Natural killer cell treated with Interleukin-12 subunit alpha and Interleukin-12 subunit beta and Interleukin-15 and Interleukin-18, amount 100 ng/mL, for 72 hours (primary cell): ENCODE measurements at regions not wholly inside any gene's neighbourhood (a gene's known extent, or its start where the extent isn't known, plus 50 kb on each side); places are given as distances from the start of the nearest gene placed in this dataset.

Source experiments
- ATAC-seq, 2 donors: fragments of 150-1000 bp; cut with Tn5 transposase in 1 of 2; sonication (Bioruptor Pico), chemical (Tn5 transposase) in 1 of 2; 2 replicates each; pipeline ENCODE4 v1.10.0; 2021
- DNase-seq: peaks from one replicate; pipeline ENCODE4 v3.0.0; 2022; ENCODE audit warnings: low spot score
- H3K27ac Mint-ChIP-seq, 2 donors: 1 replicate in 1 of 2; 2 replicates in 1 of 2; pipeline ENCODE4 v1.8.0; 2022; ENCODE audit warnings: mixed read lengths in 2 of 2, mild to moderate bottlenecking in 1 of 2, moderate library complexity in 1 of 2
- H3K27me3 Mint-ChIP-seq, 2 donors: 1 replicate in 1 of 2; 2 replicates in 1 of 2; pipeline ENCODE4 v1.8.0; 2022; ENCODE audit warnings: mixed read lengths in 2 of 2
- H3K36me3 Mint-ChIP-seq: one replicate; pipeline ENCODE4 v1.8.0; 2022; ENCODE audit warnings: mixed read lengths
- H3K4me1 Mint-ChIP-seq, 2 donors: 1 replicate in 1 of 2; 2 replicates in 1 of 2; pipeline ENCODE4 v1.8.0; 2022; ENCODE audit warnings: low read depth in 2 of 2, mixed read lengths in 2 of 2, mild to moderate bottlenecking in 1 of 2
- H3K4me3 Mint-ChIP-seq: one replicate; pipeline ENCODE4 v1.8.0; 2022; ENCODE audit warnings: mixed read lengths
- H3K9me3 Mint-ChIP-seq: 2 replicates; pipeline ENCODE4 v1.8.0; 2022; ENCODE audit warnings: mixed read lengths

- peaks cover 9 to 20% of the 10 kb centered on the region in 2 donors for H3K27me3 Mint-ChIP-seq
Observed at GRCh38 chr2:23149777-23150176, 235.2 kb upstream of the KLHL29 start.

GRCh38 chr2:23153484-23153883 is 231.5 kb upstream of the KLHL29 start:
- H3K36me3 Mint-ChIP-seq = no peaks in the 10 kb centered on the region
- no peak for DNase-seq

More at GRCh38 chr2:23149777-23150176, 235.2 kb upstream of the KLHL29 start:
- Mint-ChIP-seq H3K27ac (no peak overlapping the region), H3K4me1 (no peaks in the 10 kb centered on the region), H3K4me3 (no peak overlapping the region), H3K36me3 (no peaks in the 10 kb centered on the region), H3K9me3 (peaks cover 3% of the 10 kb centered on the region)
- DNase-seq = no peak
- ATAC-seq = no peak

GRCh38 chr2:23155022-23155421 is 230.0 kb upstream of the KLHL29 start:
- Mint-ChIP-seq H3K36me3 (no peaks in the 10 kb centered on the region), H3K9me3 (no peaks in the 10 kb centered on the region), H3K4me3 (no peak overlapping the region), H3K27ac (no peak overlapping the region), H3K4me1 (no peaks in the 10 kb centered on the region), H3K27me3 (peaks cover 3 to 13% of the 10 kb centered on the region in 2 donors)
- no peak for DNase-seq
- no peak for ATAC-seq

More at GRCh38 chr2:23153484-23153883, 231.5 kb upstream of the KLHL29 start:
- Mint-ChIP-seq H3K9me3 (no peaks in the 10 kb centered on the region), H3K4me1 (no peaks in the 10 kb centered on the region), H3K27me3 (peaks cover 7 to 20% of the 10 kb centered on the region in 2 donors), H3K27ac (no peak overlapping the region), H3K4me3 (no peak overlapping the region)
- ATAC-seq = no peak

DNA sequence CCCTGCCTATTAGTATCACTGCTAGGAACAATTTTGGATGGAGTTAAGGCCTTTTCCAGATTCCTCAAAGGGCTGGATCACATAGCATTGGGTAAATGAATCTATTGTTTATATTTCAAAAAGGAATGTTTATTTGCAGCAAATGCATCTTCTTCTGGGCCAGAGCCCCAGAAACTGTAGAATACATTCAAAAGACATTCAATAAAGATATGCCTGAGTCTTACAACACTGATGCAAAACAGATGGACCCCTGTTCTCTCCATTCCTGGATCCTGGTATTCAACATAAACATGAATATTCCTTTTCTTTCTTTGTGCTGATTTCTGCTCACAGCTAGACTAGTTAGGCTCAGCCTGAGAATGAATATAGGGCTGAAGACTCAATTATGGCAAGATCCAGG is 227.2 kb upstream of the KLHL29 start:
- H3K27me3 Mint-ChIP-seq = no peaks in the 10 kb centered on the region
- ATAC-seq (no peak), DNase-seq (no peak)

DNA sequence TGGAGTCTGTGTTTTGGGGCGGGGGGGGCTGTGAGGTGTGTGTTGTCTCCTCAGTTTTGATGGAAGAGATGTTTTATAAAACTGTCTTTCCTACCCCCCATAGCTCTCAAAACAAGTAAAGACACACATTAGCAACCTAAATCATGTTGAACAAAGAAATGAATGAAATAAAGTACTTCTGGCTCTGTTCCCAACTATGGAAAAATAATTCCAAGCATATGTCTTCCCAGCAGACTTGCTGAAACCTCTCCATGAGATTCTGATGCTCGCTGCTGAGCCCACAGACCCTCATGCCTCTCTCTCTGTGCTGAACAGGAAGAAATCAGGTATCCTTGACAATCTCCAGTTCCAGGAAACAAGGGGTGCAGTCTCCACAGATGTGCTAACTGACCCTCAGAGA is 226.7 kb upstream of the KLHL29 start:
- H3K4me1 Mint-ChIP-seq = no peaks in the 10 kb centered on the region
- H3K27me3 Mint-ChIP-seq = no peaks in the 10 kb centered on the region
- H3K36me3 Mint-ChIP-seq = no peaks in the 10 kb centered on the region
- no peaks in the 10 kb centered on the region for H3K9me3 Mint-ChIP-seq
- H3K4me3 Mint-ChIP-seq = no peak overlapping the region
- no peak for DNase-seq
- H3K27ac Mint-ChIP-seq = no peak overlapping the region
- no peak for ATAC-seq

More for the DNA sequence above, 227.2 kb upstream of the KLHL29 start:
- H3K27ac Mint-ChIP-seq = no peak overlapping the region
- H3K4me3 Mint-ChIP-seq = no peak overlapping the region
- H3K4me1 Mint-ChIP-seq = no peaks in the 10 kb centered on the region
- no peaks in the 10 kb centered on the region for H3K9me3 Mint-ChIP-seq
- H3K36me3 Mint-ChIP-seq = no peaks in the 10 kb centered on the region

- H3K9me3 Mint-ChIP-seq = no peaks in the 10 kb centered on the region
- no peaks in the 10 kb centered on the region for H3K4me1 Mint-ChIP-seq
- no peak overlapping the region for H3K4me3 Mint-ChIP-seq
- H3K36me3 Mint-ChIP-seq = no peaks in the 10 kb centered on the region
- H3K27me3 Mint-ChIP-seq = no peaks in the 10 kb centered on the region
- no peak overlapping the region for H3K27ac Mint-ChIP-seq
- DNase-seq = no peak
- no peak for ATAC-seq
Observed at GRCh38 chr2:23159746-23160405, 225.1 kb upstream of the KLHL29 start.

DNA sequence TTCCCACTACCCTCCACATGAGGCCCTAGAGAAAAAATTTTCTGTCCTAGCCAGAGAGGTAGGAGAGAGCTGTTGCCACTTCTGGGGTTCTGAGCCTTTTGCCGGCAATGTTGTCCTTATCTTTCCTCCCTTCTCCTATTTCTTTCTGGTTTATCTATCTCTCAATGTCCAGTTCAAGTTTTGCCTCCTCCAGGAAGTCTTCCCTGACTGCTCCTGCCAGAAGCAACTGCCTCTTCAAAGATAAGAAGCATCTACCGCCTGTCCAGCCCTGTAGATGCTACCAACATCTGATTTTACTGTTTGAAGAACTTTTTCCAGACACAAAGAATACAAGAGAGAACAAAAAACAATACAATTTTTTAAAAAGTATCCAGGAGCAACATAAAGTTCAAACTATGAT is 220.8 kb upstream of the KLHL29 start:
- no peak overlapping the region for H3K4me3 Mint-ChIP-seq
- H3K9me3 Mint-ChIP-seq = no peaks in the 10 kb centered on the region
- no peaks in the 10 kb centered on the region for H3K36me3 Mint-ChIP-seq
- H3K4me1 Mint-ChIP-seq = no peaks in the 10 kb centered on the region
- H3K27ac Mint-ChIP-seq = no peak overlapping the region
- no peak for ATAC-seq
- no peaks in the 10 kb centered on the region for H3K27me3 Mint-ChIP-seq
- DNase-seq = no peak

GRCh38 chr2:23169896-23170295 is 215.1 kb upstream of the KLHL29 start:
- peaks cover 3% of the 10 kb centered on the region for H3K9me3 Mint-ChIP-seq
- ATAC-seq (no peak), DNase-seq (no peak)
- no peak overlapping the region for H3K27ac Mint-ChIP-seq
- no peaks in the 10 kb centered on the region for H3K27me3 Mint-ChIP-seq
- no peaks in the 10 kb centered on the region for H3K36me3 Mint-ChIP-seq
- no peak overlapping the region for H3K4me3 Mint-ChIP-seq
- no peaks in the 10 kb centered on the region for H3K4me1 Mint-ChIP-seq

GRCh38 chr2:23171108-23171507 is 213.9 kb upstream of the KLHL29 start:
- no peak overlapping the region for H3K4me3 Mint-ChIP-seq
- no peak for DNase-seq

GRCh38 chr2:23178396-23178795 is 206.6 kb upstream of the KLHL29 start:
- H3K36me3 Mint-ChIP-seq = no peaks in the 10 kb centered on the region
- H3K27ac Mint-ChIP-seq = no peak overlapping the region
- H3K9me3 Mint-ChIP-seq = no peaks in the 10 kb centered on the region
- no peak overlapping the region for H3K4me3 Mint-ChIP-seq
- no peaks in the 10 kb centered on the region for H3K27me3 Mint-ChIP-seq
- DNase-seq (no peak), ATAC-seq (no peak)
- no peaks in the 10 kb centered on the region for H3K4me1 Mint-ChIP-seq

More at GRCh38 chr2:23171108-23171507, 213.9 kb upstream of the KLHL29 start:
- Mint-ChIP-seq H3K27ac (no peak overlapping the region), H3K9me3 (peaks cover 3% of the 10 kb centered on the region), H3K36me3 (no peaks in the 10 kb centered on the region), H3K4me1 (no peaks in the 10 kb centered on the region), H3K27me3 (no peaks in the 10 kb centered on the region)
- no peak for ATAC-seq

- no peak overlapping the region for H3K4me3 Mint-ChIP-seq
- H3K27me3 Mint-ChIP-seq = no peaks in the 10 kb centered on the region
- H3K4me1 Mint-ChIP-seq = no peaks in the 10 kb centered on the region
- no peaks in the 10 kb centered on the region for H3K36me3 Mint-ChIP-seq
- ATAC-seq (no peak), DNase-seq (no peak)
- H3K27ac Mint-ChIP-seq = no peak overlapping the region
- no peaks in the 10 kb centered on the region for H3K9me3 Mint-ChIP-seq
Observed at GRCh38 chr2:23183733-23184132, 201.2 kb upstream of the KLHL29 start.

- H3K27ac Mint-ChIP-seq = no peak overlapping the region
- peaks cover 7% of the 10 kb centered on the region for H3K9me3 Mint-ChIP-seq
- no peaks in the 10 kb centered on the region for H3K36me3 Mint-ChIP-seq
- no peak for ATAC-seq
- peaks cover 0 to 3% of the 10 kb centered on the region in 2 donors for H3K27me3 Mint-ChIP-seq
- DNase-seq = no peak
- no peak overlapping the region for H3K4me3 Mint-ChIP-seq
- H3K4me1 Mint-ChIP-seq = no peaks in the 10 kb centered on the region
Observed at GRCh38 chr2:23198316-23199114, 186.5 kb upstream of the KLHL29 start.

GRCh38 chr2:23199115-23199918 is 185.7 kb upstream of the KLHL29 start:
- H3K4me3 Mint-ChIP-seq = no peak overlapping the region
- H3K9me3 Mint-ChIP-seq = peaks cover 9% of the 10 kb centered on the region
- no peak overlapping the region for H3K27ac Mint-ChIP-seq
- DNase-seq = no peak
- no peaks in the 10 kb centered on the region for H3K36me3 Mint-ChIP-seq
- ATAC-seq = no peak
- peaks cover under 1 to 7% of the 10 kb centered on the region in 2 donors for H3K27me3 Mint-ChIP-seq
- H3K4me1 Mint-ChIP-seq = no peaks in the 10 kb centered on the region
